ENCODE measurements at regions not wholly inside any gene's neighbourhood (a gene's known extent, or its start where the extent isn't known, plus 50 kb on each side); places are given as distances from the start of the nearest gene placed in this dataset.

- no peak for DNase-seq
Observed at GRCh38 chr18:1891641-1892040, 679.7 kb downstream of the METTL4 start.

DNA sequence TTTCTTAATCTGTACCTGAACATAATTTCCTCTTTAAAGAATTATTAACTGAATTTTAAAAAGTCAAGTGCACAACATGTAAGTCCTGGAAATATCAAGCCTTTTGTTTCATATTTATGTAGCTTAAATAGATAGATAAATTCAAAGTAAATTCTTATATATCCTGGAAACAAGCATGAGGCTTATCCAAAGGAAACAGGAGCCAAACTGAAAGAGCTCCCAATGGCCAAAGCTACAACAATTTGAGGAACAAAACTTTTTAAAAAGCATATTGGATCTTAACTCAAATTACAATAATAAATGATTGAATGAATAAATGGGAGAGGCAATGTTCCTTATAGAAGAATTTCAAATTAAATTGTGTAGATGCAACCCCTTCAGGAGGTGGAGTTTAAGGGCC lies 679.1 kb downstream of the METTL4 start:
- no peak for DNase-seq

GRCh38 chr18:1895456-1896185 lies 675.7 kb downstream of the METTL4 start:
- DNase-seq: no peak

- DNase-seq: no peak
Observed at GRCh38 chr18:1906421-1906820, 664.9 kb downstream of the METTL4 start.

- DNase-seq: no peak
Observed at GRCh38 chr18:1907470-1908206, 663.7 kb downstream of the METTL4 start.

GRCh38 chr18:1914489-1914888 lies 656.8 kb downstream of the METTL4 start:
- no peak for DNase-seq

DNA sequence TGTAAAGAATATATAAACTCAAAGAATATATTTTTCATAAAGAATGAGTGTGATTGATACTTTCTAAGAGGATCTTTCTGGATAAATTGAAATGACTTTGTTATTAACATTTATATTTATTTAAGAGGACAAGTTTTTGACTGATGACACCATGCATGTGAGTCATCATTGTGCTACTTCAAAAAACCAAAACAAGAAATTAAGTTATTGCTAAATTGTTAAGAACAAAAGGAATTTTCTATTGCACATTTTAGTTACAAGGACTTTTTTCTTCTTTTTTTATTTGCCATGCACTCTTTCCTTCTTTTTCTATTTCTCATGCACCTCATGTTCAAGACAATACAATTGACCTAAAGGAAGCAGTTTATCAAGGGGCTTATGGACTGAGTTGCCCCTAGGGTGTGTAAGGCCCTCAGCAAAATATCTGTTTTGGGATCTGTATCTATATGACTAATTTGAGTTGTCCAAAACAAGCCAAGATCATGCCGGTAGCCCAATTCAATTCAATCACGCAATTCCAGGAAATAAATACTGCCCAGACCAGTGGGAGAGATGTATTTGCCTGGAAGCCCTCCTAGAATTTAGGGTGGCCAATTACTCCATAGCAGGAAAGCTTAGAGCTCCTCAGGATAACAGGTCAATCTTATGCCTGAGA lies 654.3 kb downstream of the METTL4 start:
- no peak for DNase-seq

DNA sequence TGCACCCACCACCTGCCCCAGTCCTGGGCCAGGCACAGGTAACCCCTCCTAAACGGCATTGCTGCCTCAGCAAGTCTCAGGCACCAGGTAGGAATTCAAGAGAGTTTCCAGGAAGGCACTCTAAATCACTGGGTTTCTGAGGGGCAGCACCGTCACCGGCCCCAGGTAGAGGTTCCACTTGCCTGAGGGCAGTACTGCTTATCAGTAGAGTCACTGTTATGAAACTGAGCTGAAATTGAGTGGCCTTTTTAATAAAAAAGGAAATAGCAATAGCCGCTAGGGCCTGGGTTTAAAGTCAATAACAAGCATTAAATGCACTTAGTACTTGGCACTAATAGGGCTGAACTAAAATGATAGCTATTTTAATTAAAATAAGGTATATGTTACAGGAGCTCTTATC lies 653.7 kb downstream of the METTL4 start:
- no peak for DNase-seq

DNA sequence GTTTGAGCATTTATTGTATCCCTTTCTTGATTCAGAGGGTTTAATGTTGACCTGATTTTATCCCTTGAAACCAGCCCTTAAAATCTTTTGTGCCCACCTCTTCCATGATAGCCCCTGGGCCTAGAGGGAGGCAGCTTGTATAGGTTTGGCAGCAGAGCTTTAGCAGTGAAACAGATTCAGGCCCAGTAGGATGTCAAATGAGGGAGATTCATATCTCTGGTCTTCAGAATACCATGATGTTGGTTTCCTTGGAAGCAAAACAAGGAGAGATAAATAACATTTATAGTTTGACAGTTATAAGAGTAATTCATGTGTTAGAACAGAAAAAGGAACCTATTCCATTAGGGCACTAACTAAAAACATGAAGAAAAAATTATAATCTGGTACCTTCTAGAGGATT lies 649.2 kb downstream of the METTL4 start:
- no peak for DNase-seq

DNA sequence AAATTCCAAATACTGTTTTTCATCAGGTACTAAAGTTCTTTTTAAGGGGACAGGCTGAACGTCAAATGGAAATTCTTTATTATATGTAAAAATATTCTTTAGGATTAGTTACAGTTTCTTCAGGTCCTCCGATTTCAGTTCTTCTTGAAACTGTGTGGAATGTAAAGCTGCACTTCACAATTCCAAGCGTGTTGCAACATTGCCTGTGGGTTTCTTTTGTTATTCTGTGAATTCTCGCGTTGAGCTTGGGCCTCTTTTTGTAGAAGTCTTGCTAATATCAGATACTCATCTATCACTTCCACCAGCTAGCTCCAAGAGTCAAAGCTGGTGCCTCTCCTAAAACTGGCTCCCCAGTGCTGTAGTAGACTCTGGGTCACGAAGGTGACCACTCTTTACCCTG lies 642.6 kb downstream of the METTL4 start:
- DNase-seq: no peak

DNA sequence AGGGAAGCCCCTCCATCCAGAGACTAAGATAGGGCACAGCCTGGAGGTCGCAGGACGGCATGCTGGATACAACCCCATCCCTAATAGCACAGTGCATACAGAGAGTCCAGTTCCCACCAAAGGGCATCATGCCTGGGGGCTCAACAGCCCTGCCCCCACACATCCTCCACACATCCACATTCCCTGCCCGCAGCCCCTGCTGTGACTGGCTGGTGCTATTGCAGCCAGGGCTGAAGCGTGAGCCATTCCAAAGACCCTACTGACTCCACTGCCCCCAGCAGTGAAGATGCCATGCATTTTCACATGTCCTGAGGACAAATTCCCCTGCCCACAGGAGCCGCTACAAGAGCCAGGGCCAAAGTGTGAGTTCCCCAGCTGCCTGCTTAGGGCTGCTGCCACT lies 641.6 kb downstream of the METTL4 start:
- DNase-seq: no peak

- no peak for DNase-seq
Observed at GRCh38 chr18:1930291-1931270, 640.7 kb downstream of the METTL4 start.

- no peak for DNase-seq
Observed at GRCh38 chr18:1952486-1952885, 618.8 kb downstream of the METTL4 start.

DNA sequence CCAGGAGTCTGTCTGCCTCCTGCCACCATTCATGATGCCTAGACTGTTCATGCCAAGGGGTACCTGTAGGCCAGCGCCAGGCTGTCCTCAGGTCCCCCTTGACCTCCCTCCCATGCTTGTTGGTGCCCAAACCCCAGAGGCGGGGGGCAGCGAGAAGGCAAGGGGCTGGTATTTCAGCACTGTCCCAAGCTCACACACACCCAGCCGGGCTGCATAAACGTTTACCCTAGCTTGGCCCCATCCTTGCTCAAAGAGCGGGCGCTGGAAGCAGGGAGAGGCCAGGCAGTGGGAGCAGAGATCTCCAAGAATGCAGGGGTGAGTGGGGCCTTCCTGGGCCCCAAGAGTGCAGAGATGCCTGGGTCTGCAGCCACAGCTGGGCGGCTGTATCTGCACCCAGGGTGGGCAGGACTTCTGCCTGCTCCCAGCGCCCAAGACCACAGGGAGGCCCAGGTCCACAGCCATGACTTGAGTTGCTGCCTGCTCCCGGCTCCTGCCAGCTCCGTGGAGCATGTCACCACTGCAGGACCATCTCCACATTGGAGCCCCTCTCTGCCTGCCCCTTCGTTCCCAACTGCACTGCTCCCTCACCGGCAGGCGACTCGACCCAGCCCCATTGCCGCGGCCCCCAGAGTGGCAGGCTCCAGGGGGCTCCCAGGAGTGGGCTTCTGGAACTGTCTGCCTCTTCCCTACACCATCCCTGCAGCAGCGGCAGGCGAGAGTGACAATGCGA lies 616.6 kb downstream of the METTL4 start:
- DNase-seq: no peak

DNA sequence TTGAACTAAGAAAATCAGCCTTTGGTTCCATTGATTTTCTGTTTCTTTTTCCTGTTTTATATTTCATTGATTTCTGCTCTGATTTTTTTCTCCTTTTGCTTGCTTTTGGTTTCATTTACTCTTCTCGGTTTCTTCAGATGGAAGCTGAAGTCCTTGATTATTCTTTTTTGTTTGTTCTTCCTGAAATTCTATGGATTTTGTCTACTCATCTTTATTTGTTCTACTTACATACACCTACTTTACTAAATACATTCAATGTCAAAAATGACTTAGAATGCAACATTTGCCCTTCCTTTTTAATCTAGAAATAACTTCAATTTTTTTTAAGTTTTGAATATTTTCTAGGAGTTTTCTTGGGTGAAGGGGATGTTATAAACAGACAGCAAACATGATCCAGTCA lies 612.5 kb downstream of the METTL4 start:
- no peak for DNase-seq

GRCh38 chr18:1965016-1965415 lies 606.3 kb downstream of the METTL4 start:
- no peak for DNase-seq

DNA sequence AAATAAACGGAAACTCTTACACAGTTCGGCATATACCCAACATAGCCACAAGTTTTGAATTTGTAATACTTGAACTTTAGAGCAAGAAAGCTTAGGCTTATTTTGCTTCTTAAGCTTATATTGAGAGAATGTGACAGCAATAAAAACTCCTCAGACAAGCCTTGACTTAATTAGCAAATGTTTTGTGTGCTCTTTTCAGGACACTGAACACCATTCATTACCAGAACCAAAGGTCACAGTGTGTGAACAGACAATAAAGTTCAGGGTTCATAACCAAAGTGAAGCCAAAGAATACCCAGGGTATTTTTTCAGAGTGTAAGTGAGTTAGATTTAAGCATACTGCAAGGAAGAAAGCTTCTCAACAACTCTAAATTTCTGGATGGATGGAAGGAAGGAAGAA lies 605.8 kb downstream of the METTL4 start:
- DNase-seq: no peak

GRCh38 chr18:1968801-1969498 lies 602.4 kb downstream of the METTL4 start:
- no peak for DNase-seq

DNA sequence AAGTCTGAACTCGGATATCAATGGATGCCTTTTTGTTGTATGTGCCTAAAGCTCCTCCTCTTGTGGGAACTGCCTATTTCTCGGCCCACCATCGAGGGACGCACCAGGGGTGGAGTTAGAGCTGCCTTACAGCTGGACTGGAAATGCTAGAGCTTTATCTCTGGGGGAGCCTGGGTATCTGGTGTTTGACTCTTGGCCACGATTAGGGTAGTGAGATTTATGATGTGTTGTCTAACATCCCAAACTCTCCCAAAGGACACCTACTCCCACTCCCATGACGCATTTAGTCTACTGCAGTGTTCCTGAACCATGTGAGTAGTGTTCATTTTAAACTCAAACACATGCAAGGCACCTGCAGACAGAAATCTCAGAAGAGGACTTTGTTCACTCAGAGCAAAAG lies 594.8 kb downstream of the METTL4 start:
- no peak for DNase-seq

GRCh38 chr18:1982056-1982455 lies 589.2 kb downstream of the METTL4 start:
- no peak for DNase-seq

GRCh38 chr18:1983746-1984515 lies 587.4 kb downstream of the METTL4 start:
- DNase-seq: no peak

All from fibroblast of skin of right biceps (primary cell).